NCI-H524 treated with DMSO at 0.1 percent for 48 hours (cell line): ENCODE measurements at regions not wholly inside any gene's neighbourhood (a gene's known extent, or its start where the extent isn't known, plus 50 kb on each side); places are given as distances from the start of the nearest gene placed in this dataset.
"Not testable (repeated sequence)": the region's sequence is repeated elsewhere in the genome, so short reads cannot be mapped to it uniquely, and the experiment has no call there.

Experiments used
- DNase-seq: peaks from one replicate; lab custom pipeline; 2025; lab: John Stamatoyannopoulos, UW

DNA sequence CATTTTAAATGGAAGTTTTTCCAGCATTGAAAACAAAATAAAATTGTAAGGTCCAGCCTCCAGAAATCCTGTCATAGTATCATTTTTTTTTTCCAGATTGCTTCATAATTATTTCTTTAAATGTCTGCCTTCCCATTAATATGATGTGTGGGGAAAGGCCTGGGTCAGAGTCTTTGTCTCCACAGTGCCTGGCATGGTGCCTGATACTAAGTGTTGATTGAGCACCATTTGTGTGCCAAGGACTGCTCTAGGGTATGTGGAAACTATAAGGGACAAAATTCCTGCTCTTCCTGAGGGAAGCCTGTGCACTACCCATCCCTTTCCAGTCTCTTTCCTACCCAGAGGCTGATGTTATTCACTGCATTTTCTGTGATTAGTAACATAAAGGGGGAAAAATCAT, 53.1 kb upstream of the BEND4 start:
- no peak for DNase-seq

- DNase-seq: no peak
Measured at GRCh38 chr4:42216664-42217063, 64.2 kb upstream of the BEND4 start.

DNA sequence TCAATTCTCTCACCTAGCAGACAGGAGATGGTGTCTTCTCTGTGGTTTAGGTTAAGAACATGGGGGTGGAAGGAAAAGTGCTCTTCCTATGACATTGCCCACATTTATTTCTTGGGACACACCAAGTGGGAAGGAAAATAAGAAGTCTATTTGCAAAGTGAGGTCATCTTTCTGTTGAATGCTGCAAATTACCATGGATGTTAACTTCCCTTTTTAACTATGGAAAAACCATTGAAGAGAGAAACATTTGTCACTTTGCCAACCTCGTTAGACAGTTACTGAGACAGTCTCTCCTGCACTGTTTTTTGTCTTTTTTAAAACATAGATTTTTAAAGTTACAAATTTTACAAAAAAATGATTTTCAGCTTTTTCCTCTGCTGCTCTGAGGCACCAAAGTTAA, 72.8 kb upstream of the BEND4 start:
- no peak for DNase-seq

DNA sequence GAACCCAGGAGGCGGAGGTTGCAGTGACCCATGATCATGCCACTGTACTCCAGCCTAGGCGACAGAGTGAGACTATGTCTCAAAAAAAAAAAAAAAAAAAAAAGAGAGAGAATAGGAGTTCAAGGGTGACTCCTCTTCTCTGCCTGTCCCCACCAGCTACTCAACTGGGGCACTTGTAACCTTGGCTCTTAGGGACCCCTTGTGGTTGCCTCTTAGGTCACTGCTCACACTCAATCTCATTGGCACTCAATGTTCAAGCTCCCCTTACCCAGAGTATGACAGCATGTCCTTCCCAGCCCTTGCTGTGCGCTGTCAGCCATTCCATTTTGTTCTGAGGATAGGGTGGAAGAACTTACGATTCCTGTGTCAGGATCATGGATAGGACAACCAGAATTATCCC, 82.4 kb upstream of the BEND4 start:
- DNase-seq: no peak

DNA sequence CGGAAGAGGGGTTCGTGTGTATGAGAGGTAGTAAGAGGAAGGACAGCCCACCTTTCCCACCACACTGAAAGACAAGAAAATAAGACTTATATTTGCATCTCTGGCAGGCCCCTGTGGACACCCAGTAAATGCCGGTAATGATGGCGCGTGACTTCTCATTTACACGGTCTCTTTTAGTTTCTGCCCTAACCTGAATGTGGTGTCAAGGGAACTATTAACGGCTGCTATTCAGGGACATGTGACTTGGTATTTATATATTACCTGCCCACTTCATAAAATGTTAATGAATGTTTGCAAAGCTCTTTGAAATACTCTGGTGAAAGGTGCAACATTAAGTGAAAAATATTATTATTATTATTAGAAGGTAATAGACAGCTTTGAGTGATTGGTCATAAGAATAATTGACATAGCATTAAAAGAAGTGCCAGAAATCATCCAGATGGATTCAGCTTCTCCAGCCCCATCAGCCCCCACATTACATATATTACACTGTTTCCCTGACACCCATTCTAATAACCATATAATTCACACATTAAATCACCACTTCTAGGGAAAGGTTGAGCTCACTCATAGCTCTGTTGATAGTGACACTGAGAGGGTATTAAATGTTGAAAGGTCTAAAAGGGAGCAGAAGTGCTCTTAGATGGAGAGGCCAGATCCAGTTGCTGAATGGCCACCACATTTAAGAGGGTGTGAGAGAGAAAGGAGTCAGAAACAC, 83.0 kb upstream of the BEND4 start:
- DNase-seq: no peak

DNA sequence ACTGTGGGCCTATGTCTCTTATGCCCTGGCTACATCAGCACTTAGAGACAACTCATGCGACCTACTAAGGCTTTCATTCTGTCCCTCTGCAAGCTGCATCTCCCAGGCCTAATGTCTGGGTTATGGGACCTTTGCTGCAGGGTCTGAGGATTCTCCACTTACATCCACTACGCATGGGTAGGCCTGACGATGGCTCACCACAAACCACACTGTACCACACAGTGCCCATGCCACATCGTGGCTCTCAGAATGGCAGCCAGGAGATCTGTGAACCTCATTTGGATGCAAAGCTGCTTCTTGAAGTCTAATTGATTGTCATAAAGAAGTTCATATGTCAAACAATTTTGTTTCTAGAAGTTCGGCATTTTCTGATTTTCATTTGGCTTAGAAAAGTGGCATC, 84.6 kb upstream of the BEND4 start:
- no peak for DNase-seq

DNA sequence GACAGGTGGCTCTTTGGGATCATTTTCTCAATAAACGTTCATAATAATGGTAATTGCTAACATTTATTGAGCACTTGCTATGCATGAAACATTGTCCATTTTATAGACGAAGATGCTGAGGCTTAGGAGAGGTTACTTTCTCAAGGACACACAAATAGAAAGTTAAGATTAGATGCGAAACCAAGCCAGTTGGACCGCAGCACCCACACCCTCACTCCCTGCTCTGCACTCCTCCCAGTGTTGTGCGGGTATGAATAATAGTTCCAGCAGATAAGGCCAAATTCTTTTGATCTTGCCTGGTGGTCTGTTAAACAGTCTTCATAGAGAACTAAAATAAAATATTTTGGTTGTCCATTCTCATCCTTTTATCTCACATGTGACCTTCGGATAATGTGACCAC, 85.0 kb upstream of the BEND4 start:
- no peak for DNase-seq

DNA sequence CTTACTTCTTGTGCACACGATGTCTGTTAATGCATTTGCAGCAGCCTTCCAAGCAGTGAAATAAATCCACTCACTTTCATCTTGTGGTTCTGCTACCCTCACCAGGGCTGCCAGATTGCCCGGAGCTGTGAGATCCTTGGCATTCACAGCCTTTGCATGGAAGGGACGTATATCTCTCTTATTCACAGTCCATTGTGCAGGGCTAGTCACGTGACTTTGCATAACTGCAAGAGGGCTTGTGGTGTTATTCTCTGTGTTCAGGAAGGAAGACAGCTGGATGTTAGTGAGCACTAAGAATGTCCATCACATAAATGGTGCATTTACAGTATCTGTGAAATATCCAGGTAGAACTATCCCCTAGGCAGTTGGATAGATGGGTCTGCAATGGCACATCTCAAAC, 96.5 kb upstream of the BEND4 start:
- DNase-seq: no peak

DNA sequence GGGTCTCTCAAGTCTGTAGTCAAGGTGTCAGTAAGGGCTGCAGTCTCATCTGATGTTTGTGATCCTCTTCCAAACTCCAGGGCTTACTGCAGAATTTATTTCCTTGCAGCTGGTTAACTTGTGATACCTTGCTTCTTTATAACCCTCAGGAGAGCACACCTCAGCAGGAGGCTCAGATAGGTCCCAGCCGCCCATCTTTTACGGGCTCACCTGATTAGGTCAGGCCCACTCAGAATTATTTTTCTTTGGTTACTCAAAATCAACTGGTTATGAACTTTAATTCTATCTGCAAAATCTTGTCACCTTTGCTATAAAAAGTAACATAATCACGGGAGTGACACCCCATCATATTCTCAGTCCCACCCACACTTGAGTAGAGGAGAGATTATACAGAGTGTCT, 99.9 kb upstream of the BEND4 start:
- DNase-seq: no peak

- DNase-seq: not testable (repeated sequence)
Measured at GRCh38 chr4:42257645-42258044, 105.2 kb upstream of the BEND4 start.

- no peak for DNase-seq
Measured at GRCh38 chr4:42262701-42263490, 110.4 kb upstream of the BEND4 start.

DNA sequence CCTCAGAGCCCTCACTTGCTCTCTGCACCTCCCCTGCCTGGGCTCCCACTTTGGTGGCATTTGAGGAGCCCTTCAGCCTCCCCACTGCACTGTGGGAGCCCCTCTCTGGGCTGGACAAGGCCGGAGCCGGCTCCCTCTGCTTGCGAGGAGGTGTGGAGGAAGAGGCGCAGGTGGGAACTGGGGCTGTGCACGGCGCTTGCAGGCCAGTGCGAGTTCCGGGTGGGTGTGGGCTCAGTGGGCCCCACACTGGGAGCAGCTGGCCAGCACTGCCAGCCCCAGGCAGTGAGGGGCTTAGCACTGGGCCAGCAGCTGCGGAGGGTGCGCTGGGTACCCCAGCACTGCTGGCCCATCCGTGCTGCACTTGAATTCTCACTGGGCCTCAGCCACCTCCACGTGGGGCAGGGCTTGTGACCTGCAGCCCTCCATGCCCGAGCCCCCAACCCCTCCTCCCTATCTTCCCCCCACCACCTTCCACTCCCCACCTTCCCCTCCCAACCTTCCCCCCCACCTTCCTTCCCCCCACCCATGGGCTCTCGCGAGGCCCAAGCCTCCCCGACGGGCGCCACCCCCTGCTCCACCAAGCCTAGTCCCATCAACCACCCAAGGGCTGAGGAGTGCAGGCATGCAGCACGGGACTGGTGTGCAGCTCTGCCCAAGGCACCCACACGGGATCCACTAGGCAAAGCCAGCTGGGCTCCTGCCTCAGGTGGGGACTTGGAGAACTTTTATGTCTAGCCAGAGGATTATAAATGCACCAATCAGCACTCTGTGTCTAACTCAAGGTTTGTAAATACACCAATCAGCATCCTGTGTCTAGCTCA, 113.5 kb upstream of the BEND4 start:
- no peak for DNase-seq

- DNase-seq: no peak
Measured at GRCh38 chr4:42267724-42268123, 115.3 kb upstream of the BEND4 start.

GRCh38 chr4:42268824-42269223, 116.4 kb upstream of the BEND4 start:
- DNase-seq: no peak

GRCh38 chr4:42271096-42271495, 118.6 kb upstream of the BEND4 start:
- DNase-seq: no peak

DNA sequence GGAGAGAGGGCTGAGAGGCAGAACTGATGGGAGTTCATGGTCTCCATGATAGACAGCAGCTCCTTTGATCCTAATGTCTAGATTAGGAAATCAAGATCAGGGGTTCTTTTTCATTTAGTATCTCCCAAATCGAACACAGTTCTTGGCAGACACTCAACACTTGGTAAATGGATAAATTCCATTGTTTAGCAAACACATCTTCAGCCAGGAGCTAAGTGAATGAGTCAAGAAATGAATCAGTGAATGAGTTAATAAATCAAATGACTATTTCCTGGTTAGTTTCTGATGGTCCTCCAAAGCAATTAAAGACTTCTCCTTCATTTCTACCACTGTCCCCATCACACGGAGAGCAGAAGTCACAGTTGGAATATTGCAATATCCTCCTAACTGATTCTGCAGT, 120.0 kb upstream of the SHISA3 start:
- no peak for DNase-seq

- DNase-seq: no peak
Measured at GRCh38 chr4:42278709-42279324, 118.5 kb upstream of the SHISA3 start.

GRCh38 chr4:42280327-42281095, 116.8 kb upstream of the SHISA3 start:
- DNase-seq: no peak

DNA sequence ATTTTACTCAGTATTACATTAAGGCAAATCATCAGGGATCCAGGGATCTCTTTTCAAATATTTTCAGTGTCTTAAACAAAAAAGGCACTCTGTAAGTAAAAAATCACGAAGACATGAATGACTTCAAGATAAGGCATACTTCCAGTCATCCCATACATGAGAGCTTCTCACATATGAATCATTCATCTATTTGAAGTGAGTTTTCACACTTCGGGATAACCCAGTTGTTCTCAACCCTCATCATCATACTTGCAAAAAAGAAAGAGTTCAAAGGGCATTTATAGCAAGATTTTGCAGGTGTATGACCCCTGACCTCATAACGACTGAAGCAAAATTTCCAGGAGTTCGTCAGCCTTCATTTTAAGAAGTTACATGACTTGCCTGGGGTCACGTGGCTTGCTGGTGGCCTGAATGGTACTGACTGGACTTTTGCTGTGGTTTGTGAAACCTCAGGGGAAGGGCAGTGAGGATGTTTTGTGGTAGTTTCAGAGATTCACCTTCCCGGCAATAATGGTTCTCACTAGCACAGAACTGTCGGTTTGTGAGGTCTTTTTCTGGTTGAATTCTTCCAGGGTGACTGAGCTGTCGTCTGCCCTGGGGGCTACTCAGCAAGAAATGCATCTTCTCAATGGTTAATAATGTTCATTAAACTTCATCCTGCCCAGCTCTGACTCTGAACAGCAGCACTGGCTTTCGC, 115.8 kb upstream of the SHISA3 start:
- no peak for DNase-seq

DNA sequence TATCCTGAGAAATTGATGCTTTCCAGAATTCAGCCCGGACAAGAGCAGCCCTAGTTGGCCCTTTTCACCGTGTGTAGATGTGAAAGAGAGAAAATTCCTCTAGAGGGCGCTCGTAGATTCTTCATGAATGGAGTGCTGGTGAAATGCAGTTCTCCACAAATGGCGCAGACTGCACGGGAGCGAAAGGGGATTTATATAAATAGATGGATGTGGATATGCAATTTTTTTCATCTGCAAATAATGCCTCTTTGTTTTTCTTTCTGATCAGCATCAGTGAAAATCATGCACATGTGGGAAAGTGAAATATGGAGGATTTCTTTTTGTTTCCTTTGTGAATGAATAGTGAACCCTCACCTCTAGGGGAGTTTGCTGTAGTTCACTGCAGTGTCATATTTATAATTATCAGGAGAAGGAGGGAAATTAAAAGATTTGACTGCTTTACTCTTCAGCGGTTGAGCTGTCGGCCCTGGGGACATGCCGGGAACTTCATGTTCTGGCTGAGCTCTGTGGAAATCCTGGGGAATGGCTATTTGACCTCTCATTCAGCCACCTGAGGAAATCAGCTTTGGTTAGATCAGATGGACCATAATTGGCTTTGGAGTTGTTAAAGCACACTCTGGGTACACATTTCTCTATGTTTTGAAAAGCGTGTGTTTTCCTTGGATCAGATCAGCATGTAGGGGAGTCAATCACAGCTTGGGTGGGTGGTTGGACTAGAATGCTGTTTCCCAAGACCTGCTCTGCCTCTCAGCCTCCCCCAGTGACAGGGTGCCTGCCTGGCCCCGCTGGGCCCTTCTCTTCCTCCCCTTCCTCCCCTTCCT, 115.0 kb upstream of the SHISA3 start:
- peak; percentile 48 for DNase-seq
